GM21381 (cell line): ENCODE measurements at regions not wholly inside any gene's neighbourhood (a gene's known extent, or its start where the extent isn't known, plus 50 kb on each side); places are given as distances from the start of the nearest gene placed in this dataset.
"Not testable (repeated sequence)": the region's sequence is repeated elsewhere in the genome, so short reads cannot be mapped to it uniquely, and the experiment has no call there.

Source experiments
- ATAC-seq: cut with Tn5 transposase; IDR thresholded peaks from one replicate; pipeline ENCODE4 v1.9.1; 2021; ENCODE audit warnings: mild to moderate bottlenecking, moderate library complexity; ENCODE audit not compliant: unreplicated experiment

DNA sequence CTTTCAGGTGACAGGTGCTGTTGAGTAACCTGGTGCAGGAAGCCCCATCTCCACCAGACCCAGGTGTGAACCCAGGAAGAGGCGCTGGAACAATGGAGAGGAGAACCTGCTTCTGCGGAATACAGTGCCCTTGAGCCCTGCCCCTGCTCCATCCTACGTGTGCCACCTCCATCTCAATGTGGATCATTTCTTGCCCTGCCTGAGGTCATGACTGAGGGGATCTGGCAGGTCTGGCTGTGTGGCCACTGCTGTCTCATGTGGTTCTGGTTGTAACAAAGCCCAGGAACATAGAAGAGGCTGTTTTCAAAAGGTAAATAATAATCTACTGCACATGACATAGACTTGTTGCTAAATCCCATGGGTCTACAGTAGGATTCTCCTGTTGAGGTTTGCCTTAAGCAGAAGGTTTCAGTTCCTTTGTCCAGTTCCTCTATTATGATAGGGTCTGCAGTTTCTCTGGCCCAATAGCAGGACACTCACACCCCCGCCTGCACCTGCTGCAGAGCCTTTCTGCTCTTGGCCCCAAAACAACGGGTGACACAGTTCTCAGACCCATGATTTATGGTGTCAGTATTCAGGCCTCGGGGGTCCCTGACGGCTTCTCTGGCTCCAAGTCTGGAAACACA, 113.5 kb upstream of the IGLL5 start:
- ATAC-seq: no peak

DNA sequence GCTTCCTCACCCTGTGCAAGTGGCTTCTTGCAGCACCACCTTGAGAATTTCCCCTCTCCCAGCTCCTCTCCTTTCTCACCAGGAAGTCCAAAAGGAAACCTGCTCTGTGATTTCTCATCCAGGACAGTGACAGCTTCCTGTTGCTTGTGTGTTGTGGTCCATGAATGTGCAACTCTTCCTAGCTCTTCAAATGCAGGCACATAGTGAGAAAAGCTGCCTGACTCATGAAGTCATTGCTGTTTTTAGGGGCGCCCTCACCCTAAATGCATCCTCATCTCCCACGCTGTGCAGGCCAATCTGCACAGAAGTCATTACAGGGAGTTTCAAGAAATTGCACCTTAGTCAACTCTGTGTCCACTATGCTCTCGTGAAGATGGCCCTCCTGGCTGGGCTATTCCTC, 112.9 kb upstream of the IGLL5 start:
- not testable (repeated sequence) for ATAC-seq

DNA sequence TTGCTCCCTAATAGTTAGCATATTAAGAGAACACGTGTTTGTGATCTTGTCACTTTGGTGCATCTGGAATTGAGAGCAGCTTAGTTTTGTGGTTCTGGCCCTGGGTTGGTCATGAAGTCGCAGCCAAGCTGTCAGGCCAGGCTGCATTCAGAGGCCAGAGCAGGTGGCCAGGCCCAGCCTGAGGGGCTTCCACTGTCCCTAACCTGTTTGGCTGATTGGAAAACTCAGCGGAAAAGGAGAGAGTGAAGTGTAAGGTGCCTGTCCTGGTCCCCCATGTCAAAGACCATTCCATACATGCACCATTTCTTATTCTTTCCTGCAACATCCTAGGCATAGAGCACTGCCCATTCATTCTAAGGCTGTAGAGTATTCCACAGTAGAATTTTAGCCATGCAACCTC, 111.5 kb upstream of the IGLL5 start:
- no peak for ATAC-seq

DNA sequence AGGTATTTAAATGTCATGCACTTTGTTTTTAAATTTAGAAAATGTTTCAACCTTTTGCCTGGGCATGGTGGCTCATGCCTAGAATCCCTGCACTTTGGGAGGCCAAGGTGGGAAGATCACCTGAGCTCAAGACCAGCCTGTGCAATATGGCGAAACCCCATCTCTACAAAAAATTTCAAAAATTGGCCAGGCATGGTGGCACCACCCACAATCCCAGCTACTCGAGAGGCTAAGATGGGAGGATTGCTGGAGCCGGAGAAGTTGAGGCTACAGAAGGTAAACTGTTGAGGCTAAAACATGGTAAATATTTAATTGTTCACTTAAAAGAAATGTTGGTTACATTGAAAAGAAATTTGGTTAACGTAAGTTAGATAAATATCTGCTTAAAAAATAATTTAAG, 108.4 kb upstream of the IGLL5 start:
- ATAC-seq: no peak

DNA sequence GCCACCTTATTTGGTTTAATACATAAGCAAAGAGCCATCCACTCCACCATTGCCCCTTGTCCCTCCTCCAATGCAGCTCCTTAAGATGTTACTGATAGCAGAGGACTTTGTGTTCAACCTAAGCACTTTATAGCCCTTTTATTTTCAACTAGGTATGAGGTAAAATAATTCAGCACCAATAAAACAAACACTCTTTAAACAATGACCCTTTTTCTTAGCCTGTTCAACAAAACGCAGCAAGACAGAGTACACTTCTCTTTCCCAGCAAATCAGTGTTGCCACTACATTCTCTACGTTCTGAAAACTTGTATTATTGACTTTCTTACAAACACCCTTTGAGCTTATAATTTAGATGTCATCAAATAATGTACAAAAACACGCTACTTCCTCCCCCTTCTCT, 104.0 kb upstream of the IGLL5 start:
- ATAC-seq: no peak

DNA sequence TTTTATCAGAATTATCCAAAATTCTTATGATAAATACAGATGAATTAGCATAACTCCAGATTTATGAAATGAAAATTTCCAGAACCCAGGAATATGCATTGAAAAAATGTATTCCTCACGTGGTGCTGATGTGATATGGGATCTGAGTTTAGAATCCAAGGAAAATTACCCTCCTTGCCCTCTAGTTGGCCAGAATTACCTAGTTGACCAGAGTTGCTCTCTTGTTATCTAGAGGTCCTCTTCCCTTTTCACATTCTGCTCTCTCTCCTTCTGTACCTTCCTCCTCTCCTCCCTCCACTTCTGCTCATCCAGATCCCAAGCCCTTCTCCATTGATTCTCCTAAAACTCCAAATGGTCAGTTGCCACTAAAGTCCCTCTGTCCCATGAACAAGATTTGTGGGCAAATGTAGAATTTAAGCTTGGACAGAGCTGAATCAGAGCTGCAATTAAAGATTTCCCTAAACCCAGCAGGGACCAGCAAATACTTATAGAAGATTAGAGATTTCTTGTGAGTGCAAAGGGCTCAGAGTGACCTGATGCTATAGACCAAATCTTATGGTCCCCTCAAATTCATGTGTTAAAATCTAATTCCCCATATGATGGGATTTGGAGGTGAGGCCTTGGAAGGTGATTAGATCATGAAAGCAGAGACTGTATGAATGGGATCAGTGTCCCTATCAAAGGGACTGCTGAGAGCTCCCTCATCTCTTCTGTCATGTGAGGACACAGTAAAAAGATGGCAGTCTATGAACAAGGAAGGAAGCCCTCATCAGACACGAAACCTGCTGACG, 103.2 kb upstream of the IGLL5 start:
- ATAC-seq: no peak

DNA sequence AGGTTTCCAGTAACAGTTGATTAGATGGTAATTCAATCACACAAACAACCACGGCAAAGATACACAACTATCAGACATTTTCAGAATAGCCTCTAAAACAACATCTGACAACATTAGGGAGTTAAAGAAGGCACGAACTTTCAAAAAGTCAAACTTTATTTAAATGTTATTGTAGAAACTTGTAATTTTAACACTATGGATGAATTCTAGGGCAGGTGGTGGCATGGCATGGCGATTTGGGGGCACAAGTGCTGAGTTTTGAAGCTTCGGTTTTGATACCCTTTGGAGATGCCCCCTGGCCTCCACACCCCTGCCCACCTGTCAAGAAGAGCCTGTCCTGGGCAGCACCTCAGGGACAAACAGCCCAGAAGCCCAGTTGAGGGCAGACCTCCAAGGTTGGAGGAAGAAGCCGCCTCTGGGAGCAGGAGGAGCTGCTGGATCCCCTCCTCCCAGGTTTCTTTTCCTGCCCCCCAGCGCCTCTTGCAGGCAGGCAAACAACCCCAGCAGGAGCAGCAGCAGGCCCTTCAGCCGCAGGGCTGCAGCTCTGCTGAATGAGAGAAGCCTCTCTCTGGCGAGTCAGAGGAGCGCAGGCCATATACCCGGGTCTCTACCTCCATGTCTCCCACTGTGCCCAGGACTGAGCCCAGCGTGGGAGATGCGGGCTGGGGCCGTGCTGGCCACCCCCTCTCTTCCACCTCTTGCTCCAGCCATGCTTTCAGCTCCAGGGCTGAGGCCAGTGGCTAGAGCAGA, 102.1 kb upstream of the IGLL5 start:
- no peak for ATAC-seq

DNA sequence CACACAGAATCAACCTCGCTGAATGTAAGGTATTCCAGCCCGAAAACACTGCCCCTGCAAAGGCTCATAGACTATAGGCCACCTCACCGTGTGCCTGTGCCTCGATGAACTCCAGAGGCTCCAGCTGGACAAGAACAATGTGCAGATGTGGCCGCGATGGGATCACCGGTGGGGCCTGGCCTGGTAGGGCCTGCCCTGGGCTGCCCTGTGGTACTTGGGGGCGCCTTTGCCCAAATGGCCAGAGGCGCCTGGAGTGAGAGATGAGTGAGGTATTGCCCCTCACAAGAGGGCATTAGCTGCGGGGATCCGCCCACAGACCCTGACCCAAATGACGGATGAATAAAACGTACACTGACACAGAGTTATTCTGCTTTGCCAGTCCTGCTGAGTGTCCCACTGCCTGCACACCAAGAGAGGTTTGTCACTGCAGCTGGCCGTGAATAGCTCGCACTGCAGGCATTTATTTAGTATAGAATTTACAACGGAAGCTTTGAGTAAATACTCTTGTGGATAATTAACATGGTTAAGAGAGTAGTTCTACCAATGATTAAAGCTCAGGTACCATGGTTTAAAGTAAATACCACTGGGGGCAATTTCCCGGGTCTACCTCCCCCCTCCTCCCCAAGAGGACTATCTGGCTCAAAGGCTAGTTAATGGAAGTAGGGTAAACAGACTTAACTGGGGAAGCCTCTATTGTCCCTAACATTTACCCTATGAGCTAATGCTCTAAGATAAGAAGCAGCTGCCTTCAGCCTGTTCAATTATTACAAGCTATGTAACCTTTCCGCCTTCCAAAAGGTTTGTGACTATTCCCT, 101.1 kb upstream of the IGLL5 start:
- no peak for ATAC-seq

DNA sequence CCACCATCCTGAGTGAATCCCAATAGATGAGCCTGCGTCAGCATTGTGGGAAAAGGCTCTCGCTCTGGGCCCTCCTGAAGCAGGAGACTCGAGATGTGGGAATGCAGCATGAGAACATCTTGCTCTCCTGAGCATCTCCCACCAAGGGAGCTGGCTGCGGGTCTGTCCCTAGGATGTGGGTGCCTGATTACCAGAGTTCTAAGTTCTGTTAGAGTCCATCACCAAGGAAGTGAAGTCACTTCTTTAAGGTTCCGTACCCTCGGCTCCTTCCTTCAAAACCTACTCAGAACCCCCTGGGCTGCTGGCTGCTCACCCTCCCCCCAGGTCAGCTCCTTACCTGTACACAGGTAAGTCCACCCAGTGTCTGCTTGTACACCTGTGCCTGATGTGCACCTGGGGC, 100.5 kb upstream of the IGLL5 start:
- no peak for ATAC-seq

DNA sequence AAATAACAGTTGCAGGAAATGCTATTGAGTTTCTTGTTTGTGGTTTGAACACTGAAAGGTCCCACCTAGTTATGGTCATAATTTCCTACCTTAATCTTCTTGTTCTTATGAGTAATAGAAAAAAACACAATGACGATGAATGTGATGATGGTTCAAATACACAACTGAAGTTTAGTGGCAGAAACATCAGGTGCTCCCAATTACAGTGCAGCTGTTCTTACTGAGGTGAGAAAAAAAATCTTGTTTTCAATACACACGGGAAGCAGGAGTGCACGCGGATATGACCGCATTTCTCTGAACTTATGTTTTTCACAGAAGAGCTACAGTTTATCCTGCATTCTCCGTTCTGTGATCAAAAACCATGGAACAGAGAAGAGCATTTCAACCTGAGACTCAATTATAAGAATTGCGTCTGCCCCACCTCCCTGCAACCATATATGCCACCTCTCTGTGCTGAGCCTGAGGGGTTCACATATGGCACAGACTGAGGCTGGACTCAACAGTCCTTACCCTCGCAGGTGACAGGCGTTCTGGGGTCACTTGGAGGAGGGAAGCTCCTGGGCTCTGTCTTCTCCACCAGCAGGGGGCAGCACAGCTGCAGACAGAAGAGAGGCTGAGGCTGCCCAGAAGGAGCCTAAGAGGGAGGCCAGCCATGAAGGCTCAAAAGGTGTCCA, 99.7 kb upstream of the IGLL5 start:
- ATAC-seq: no peak

DNA sequence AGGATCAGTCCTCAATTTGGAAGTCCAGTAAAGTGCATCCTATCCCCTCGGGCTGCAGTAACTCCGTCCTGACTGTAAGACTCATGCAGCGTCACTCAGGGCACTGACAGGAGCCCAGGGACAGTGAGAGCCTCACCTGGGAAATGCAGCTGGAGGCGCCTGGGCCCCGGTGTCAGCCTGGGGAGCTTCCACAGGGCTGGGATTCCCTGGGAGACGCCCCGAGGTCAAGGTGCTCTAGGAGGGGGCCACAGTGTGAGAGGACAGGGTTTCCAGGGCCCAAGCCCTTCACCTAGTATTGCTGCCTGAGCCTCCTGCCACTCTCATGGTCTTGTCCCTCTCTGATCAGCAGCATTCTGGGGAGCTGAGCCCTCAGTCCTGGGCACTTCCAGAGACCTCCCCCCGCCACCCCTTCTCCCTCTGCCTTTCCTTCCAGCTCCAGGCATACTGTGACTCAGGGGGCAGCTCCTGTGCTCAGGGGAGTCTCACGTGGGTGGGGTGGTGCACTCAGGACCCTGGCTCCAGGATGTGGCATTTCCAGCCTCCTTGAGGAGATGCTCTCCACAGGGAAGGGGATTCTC, 99.1 kb upstream of the IGLL5 start:
- no peak for ATAC-seq

DNA sequence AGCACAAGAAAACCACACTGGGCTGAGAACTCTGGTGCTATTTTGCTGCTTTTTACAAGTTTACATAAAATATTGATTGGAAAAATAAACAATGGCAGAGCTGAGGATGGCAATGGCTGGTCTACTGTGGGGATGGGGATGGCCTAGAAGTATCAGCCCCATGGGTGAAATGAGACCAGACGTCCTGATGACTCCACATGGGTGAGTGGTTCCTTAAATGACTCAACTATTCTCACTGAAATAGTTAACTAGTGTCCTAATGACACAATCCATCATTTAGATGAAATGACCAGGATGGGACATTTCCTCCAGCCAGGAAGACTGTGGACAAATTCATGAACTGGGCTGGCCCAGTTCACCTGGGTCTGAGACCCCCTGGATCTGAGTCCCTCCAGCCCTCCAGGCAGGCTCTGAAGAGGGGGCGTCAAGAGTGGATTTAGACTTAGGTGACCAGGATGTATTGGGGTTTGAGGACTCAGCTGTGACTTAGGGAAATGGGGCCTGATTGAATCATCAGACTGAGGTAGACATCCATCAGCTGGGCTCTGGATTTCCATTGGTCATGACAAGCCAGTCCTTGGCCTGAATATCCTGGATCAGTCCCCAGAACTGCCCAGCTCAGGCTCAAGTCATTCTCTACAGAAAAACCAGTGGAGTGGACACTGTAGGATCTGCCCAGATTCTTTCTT, 98.2 kb upstream of the IGLL5 start:
- no peak for ATAC-seq

DNA sequence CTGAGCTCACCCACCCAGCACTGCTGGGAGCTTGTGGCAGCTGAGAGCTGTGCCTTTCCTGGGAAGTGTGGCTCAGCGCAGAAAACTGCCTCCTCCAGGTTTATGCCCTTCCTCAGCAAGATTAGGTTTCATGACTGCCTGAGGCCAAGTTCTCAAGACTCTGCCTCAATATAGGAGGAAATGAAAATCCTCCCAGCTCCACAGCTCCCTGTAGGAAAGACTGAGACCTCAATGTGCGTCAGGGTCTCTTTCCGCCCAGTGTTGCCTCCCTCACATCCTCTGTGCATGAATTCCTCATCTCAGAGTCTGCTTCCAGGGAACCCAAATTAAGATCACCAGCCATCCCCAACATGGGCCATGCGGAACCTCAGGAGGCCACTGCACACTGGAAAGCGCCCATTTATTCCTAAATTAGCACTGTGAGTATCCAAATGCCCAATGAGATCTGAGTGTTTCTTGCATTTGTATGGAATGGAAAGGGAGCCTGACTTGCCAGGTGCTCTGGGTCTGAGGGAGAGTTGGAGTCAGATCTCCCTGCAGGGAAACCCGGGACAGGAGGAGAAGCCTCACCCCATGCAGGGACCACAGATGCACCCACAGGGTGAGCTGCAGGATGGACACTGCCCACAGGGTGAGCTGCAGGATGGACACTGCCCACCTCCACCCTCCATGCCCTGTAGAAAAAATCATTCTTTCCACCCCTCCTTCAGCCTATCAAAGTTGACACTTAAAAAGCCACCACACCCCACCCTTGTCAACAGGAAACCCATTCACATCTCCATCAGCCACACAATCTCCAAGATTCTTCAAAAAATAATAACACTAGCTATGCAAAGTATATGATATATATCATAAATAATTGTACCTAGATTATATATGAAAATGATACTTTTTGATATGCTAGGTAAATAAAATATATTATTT, 97.4 kb upstream of the IGLL5 start:
- ATAC-seq: no peak

DNA sequence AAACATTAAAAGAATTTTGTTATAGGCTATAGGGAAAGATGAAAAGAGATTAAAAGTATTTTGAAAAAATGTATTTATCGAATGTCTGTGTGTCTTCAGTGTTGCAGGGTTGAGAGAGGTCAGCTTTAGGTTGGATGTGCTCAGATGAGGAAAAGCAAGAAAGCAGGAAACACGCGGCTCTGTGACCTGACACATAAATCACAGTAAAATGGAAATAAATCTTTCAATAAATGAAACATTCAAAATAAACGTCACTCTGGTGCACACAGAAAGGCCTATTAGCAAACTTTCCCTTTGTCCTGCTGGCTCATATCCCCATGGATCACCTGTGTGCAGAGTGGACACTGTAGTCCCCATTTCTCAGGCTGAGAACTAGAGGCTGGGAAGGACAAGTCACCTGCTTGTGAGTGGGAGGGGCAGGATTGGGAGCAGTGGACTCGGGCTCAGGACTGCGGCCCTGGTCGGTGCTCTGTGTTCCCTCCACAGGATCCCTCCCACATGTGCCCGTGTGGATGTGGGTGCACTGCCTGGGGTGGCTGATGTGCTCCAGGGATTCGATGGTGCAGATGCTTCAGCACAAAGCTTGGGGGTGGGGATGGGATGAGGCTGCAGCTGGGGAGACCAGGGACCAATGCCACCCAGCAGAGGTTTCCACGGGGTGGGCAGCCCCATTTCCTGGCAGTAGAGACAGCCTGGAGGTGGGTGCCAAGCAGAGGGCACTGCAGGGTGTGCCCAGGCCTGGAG, 96.0 kb upstream of the IGLL5 start:
- no peak for ATAC-seq

DNA sequence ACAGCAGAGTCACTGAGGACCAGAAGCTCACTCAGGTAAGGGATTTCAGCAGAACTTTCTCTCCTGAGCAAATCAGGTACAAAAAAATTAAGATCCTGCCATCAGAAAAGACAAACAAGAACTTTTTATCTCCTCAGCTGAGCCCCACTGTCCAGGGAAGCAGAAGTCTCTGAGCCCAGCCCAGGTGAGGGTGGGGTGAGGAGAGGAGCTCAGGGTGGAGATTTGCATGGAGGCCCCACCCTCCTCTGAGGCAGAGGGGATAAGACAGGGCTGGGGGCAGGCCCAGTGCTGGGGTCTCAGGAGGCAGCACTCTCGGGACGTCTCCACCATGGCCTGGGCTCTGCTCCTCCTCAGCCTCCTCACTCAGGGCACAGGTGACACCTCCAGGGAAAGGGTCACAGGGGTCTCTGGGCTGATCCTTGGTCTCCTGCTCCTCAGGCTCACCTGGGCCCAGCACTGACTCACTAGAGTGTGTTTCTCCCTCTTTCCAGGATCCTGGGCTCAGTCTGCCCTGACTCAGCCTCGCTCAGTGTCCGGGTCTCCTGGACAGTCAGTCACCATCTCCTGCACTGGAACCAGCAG, 95.3 kb upstream of the IGLL5 start:
- ATAC-seq: not testable (repeated sequence)

DNA sequence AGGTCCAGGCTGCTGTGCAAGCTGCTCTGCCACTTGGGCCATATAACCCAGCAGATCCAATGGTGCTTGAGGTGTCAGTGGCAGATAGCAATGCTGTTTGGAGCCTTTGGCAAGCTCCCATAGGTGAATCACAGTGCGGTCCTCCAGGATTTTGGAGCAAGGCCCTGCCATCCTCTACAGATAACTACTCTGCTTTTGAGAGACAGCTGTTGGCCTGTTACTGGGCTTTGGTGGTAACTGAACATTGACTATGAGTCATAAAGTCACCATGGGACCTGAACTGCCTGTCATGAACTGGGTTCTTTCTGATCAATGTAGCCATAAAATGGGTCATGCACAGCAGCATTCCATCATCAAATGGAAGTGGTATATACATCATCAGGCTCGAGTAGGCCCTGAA, 92.0 kb upstream of the IGLL5 start:
- ATAC-seq: not testable (repeated sequence)

DNA sequence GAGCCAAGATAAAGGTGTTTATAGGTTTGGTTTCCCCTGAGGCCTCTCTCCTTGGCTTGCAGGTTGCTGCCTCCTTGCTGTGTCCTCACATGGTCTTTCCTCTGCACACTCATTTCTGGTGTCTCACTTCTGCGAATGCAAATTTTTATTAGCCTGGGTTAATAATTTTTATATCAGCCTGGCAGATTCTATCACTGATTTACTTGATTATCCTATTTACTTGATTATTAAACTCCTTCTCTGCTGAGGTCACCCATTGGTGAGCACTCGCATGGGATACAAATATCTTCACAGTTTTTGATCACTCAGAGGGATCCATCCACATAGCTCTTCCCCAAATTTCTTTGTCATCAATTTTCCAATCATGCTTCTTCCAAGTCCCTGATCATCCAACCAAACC, 90.9 kb upstream of the IGLL5 start:
- no peak for ATAC-seq

DNA sequence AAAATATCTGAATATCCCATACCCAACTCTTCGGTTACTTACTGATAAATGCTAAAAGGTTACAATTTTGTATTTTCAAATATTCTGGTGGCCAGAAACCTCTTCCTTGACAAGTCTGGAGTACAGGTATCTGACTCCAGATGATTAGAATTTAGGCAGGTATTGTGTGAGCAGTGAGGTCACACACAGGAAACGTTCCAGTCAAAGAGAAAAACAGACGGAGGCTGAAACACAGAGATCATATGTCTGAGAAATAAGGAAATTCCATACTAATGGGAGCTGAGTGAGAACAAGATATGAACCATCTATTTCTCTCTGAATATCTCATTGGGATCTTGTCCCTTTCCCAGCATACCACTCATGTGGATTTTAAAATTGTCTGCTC, 89.4 kb upstream of the IGLL5 start:
- no peak for ATAC-seq
